ENCODE measurements at regions not wholly inside any gene's neighbourhood (a gene's known extent, or its start where the extent isn't known, plus 50 kb on each side); places are given as distances from the start of the nearest gene placed in this dataset.

DNA sequence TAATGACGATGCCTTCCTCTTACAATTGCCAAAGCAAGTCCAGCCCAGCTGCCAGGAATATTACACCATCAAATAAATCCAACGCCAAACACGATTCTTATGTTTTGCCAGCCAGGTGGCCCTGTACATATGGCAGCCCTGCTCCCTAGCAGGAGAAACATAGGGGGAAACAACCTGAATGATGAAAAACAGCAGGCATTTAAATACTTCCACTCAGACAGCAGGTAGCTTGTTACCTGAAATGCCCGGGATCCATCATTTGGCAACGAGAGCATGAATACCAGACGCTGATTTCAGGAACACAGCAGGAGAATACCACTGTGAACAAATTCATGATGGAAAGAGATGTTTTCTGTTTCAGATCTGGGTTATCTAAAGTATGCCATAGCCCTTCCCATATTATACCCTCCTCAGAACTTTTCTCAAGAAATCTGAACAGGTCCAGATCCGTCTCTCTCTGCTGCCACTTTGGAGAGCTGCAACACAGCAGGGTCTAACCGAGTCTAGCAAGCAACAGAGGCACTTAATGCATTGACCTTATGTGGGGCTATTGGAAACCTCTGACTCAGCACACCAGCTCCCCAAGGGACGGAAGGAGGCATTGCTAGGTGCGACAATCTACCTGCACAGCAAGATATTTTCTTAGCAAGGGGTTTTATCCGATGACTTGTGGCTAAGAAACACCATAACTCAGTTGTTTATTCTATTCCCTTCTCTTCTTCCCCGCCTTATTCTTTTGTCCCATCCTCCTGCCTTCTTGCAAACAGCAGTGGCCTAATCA, 166.3 kb downstream of the BARHL2 start:
- ChIA-PET POLR2A (no interaction called here), CTCF (interaction anchor here (0.8 kb wide), 1 partner anchor 10 kb away, joined by 3 read pairs; no protein-coding TSS in a partner anchor)
- no peaks in the 10 kb centered on the region for H3K9me3 ChIP-seq (replicated peaks; ENCODE audit: control insufficient read depth, insufficient read depth, low read length)
- BruUV-seq (replicated peaks), result no TSS peak
- H3K4me2 ChIP-seq (ENCODE audit: insufficient read depth, low read length), result no peak overlapping the region
- H3K79me2 ChIP-seq (ENCODE audit: control insufficient read depth, insufficient read depth, low read length), result no peaks in the 10 kb centered on the region
- FAIRE-seq, result no peak
- dilution Hi-C loops (cut with MboI; ENCODE audit: extremely low pct_ligation_motif_present, low sequenced_read_pairs) (no loop called here), intact Hi-C loops (cut with micrococcal nuclease) (no loop called here)
- no peaks in the 10 kb centered on the region for H4K20me1 ChIP-seq (replicated peaks; ENCODE audit: control insufficient read depth, extremely low read depth, insufficient read depth, low read length)
- TF ChIP-seq POLR2AphosphoS5 (IDR thresholded peaks at IDR 0.05; ENCODE audit: insufficient read depth, low read depth, low read length) (no peak), JUN (IDR thresholded peaks at IDR 0.05; ENCODE audit: borderline replicate concordance, insufficient read depth, insufficient read length, low read depth) (no peak), GATA2 (IDR thresholded peaks at IDR 0.05; ENCODE audit: insufficient read depth, insufficient read length, low read depth, low read length) (no peak), EZH2 (IDR thresholded peaks at IDR 0.05; ENCODE audit: borderline replicate concordance, low read depth, low read length, severe bottlenecking) (no peak), MYC (IDR thresholded peaks at IDR 0.05; ENCODE audit: low read depth, low read length) (no peak), CTCF (IDR thresholded peaks at IDR 0.05; ENCODE audit: extremely low read depth in 1 of 2, insufficient read depth in 1 of 2, low read depth in 1 of 2, low read length in 2 of 2) (no peak), POLR2A (IDR thresholded peaks at IDR 0.05; ENCODE audit: low read depth, low read length) (no peak), FOS (IDR thresholded peaks at IDR 0.05; ENCODE audit: borderline replicate concordance, insufficient read depth, low read length) (no peak)
- TF ChIP-seq, protein P1, sequence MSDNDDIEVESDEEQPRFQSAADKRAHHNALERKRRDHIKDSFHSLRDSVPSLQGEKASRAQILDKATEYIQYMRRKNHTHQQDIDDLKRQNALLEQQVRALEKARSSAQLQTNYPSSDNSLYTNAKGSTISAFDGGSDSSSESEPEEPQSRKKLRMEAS (IDR thresholded peaks at IDR 0.05; ENCODE audit: insufficient read depth, insufficient read length), result no peak
- no peaks in the 10 kb centered on the region for H3K4me1 ChIP-seq (ENCODE audit: control insufficient read depth, extremely low read depth, insufficient read depth, low read length)
- no peaks in the 10 kb centered on the region for H3K27me3 ChIP-seq (ENCODE audit: control insufficient read depth in 2 of 2, insufficient read depth in 2 of 2, low read length in 2 of 2)
- H3K9ac ChIP-seq (replicated peaks; ENCODE audit: extremely low read depth, insufficient read depth, low read length), result no peak overlapping the region
- no peaks in the 10 kb centered on the region for H3K36me3 ChIP-seq (ENCODE audit: control insufficient read depth in 2 of 2, extremely low read depth in 1 of 2, insufficient read depth in 2 of 2, low read length in 2 of 2)
- no peak for DNase-seq (ENCODE audit: low read depth, low spot score)
- no peak overlapping the region for H2AFZ ChIP-seq (ENCODE audit: low read depth, low read length)
- no peaks in the 10 kb centered on the region for H3K9me1 ChIP-seq (replicated peaks; ENCODE audit: control insufficient read depth, extremely low read depth, insufficient read depth, low read length)
- H3K27ac ChIP-seq (ENCODE audit: insufficient read depth, low read depth, low read length), result no peak overlapping the region
- H3K4me3 ChIP-seq (replicated peaks in 1 of 3; ENCODE audit: insufficient read depth in 1 of 3, low read depth in 1 of 3, low read length in 3 of 3), result no peak overlapping the region

Measured in endothelial cell of umbilical vein (primary cell).